Activated T-helper 1 cell treated with anti-CD3 and anti-CD28 coated beads, Interleukin-12 subunit alpha, Interleukin-12 subunit beta, Interleukin-2, Interleukin-4 antibody, amounts not matched to agents 30 ng/mL and 10 ng/mL and 1 ng/mL, durations not matched to agents 14 hours and 24 hours and 36 hours (primary cell): ENCODE measurements at regions not wholly inside any gene's neighbourhood (a gene's known extent, or its start where the extent isn't known, plus 50 kb on each side); places are given as distances from the start of the nearest gene placed in this dataset.
"Not testable (repeated sequence)": the region's sequence is repeated elsewhere in the genome, so short reads cannot be mapped to it uniquely, and the experiment has no call there.

Experiments used
- DNase-seq: peaks from one replicate; pipeline ENCODE4 v3.0.0; 2021; ENCODE audit warnings: low spot score
- H3K27ac Mint-ChIP-seq: one replicate; pipeline ENCODE4 v1.8.0; 2021; ENCODE audit warnings: mild to moderate bottlenecking, mixed read lengths
- H3K27me3 Mint-ChIP-seq: one replicate; pipeline ENCODE4 v1.8.0; 2022; ENCODE audit warnings: mild to moderate bottlenecking, moderate library complexity, mixed read lengths; ENCODE audit not compliant: insufficient read depth
- H3K36me3 Mint-ChIP-seq: one replicate; pipeline ENCODE4 v1.8.0; 2021; ENCODE audit warnings: low read depth, mixed read lengths
- H3K4me1 Mint-ChIP-seq: one replicate; pipeline ENCODE4 v1.8.0; 2021; ENCODE audit warnings: low read depth, mixed read lengths
- H3K4me3 Mint-ChIP-seq: one replicate; pipeline ENCODE4 v1.8.0; 2021; ENCODE audit warnings: mild to moderate bottlenecking, moderate library complexity, mixed read lengths
- H3K9me3 Mint-ChIP-seq: one replicate; pipeline ENCODE4 v1.8.0; 2021; ENCODE audit warnings: mixed read lengths
- intact Hi-C: fragments of 100-400 bp; cut with micrococcal nuclease; formaldehyde crosslinking; loops from one replicate; pipeline ENCODE4 v1.15.1; 2024

DNA sequence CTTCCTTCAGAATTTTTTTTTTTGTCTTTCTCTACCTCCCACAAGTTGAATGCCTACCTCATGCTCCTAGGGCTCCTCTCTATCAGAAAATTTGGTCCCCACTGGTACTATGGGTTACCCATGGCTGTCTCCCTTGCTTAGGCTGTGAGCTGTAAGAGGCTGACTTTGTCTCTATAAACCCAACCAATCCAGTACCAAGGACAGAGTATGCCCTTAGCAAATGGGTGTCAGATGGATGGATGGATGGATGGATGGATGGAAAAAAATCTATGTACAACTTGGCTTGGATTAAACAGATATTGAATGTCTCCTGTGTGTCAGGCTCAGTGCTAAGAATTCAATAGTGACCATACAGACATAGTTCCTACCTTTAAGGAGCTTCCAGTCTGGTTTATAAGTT lies 398.2 kb upstream of the TRPC7 start:
- no peak for DNase-seq
- no peaks in the 10 kb centered on the region for H3K9me3 Mint-ChIP-seq
- peaks cover 2% of the 10 kb centered on the region for H3K27me3 Mint-ChIP-seq
- intact Hi-C loops: no loop called here
- no peak overlapping the region for H3K27ac Mint-ChIP-seq
- H3K4me3 Mint-ChIP-seq: no peak overlapping the region
- no peaks in the 10 kb centered on the region for H3K36me3 Mint-ChIP-seq
- H3K4me1 Mint-ChIP-seq: no peaks in the 10 kb centered on the region

DNA sequence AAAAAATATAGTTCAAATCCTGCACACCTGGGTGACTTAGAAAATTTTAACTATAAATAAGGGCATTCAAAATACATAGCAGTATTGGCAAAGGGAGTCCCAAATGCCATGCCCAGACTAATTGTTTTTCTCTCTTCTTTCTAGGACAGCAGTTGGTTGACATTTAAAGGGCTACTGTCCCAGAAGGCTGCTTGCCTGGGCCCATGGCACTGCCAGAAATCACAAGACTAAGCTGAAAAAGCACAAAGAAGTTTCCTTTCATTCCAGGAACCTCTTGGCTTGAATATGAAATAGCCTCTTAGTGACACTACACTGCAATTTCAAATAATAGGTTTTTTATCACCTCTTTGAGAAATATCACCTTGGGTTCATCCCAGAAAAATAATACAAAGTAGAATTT lies 388.9 kb upstream of the TRPC7 start:
- Mint-ChIP-seq H3K4me3 (no peak overlapping the region), H3K4me1 (no peaks in the 10 kb centered on the region), H3K27ac (no peak overlapping the region), H3K9me3 (no peaks in the 10 kb centered on the region), H3K27me3 (no peaks in the 10 kb centered on the region), H3K36me3 (no peaks in the 10 kb centered on the region)
- DNase-seq: no peak
- intact Hi-C loops: no loop called here

DNA sequence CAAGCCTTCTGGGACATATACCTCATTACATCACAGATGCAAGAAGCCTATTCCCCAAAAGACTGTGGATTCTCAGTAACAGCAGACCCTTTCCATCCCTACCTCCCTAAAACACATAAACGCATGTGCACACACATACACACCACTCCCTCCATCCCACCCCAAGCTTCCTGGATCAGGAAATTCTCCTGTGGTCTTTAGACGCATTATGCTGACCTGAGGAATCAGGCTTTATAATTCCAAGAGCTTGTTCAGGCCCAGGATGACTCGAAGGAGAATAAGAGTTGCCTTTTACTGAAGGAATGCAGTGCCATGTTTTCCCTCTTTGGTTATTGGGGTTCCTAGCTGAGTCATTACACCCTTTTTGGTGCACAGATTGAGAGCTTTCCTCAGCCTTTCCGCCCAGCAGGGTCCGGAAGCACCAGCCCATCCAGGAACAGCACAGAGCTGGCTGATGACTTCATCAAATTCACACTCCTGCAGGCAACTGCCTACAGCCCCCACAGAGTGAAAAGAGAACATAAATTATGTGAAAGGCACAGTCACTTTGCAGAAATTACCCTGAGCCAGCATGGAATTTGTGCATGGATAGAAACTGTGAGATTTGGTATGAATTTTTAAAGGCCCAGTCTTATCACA lies 385.0 kb upstream of the TRPC7 start:
- Mint-ChIP-seq H3K27ac (no peak overlapping the region), H3K36me3 (no peaks in the 10 kb centered on the region), H3K4me1 (no peaks in the 10 kb centered on the region), H3K27me3 (no peaks in the 10 kb centered on the region), H3K9me3 (no peaks in the 10 kb centered on the region), H3K4me3 (no peak overlapping the region)
- intact Hi-C loops: no loop called here
- DNase-seq: no peak

DNA sequence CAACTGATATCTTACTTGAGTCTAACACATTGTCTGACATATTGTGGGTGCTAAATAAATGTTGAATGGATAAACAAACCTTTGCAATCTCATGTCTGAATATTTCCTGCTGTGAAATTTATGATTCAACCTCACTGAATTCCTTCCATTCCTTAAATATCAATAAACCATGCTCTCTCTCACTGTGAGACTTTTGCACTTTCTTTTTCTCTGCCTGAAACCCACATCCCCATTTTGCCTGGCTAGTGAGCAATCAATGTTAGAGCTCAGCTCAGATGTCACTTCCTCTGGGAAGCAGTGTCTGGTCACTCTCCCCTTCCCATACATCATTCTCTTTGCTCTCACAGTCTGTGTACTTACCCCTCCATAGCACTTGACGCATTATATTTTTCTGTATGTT lies 383.7 kb upstream of the TRPC7 start:
- intact Hi-C loops: no loop called here
- Mint-ChIP-seq H3K4me1 (no peaks in the 10 kb centered on the region), H3K4me3 (no peak overlapping the region), H3K9me3 (peaks cover 4% of the 10 kb centered on the region), H3K27me3 (no peaks in the 10 kb centered on the region), H3K27ac (no peak overlapping the region), H3K36me3 (no peaks in the 10 kb centered on the region)
- no peak for DNase-seq

DNA sequence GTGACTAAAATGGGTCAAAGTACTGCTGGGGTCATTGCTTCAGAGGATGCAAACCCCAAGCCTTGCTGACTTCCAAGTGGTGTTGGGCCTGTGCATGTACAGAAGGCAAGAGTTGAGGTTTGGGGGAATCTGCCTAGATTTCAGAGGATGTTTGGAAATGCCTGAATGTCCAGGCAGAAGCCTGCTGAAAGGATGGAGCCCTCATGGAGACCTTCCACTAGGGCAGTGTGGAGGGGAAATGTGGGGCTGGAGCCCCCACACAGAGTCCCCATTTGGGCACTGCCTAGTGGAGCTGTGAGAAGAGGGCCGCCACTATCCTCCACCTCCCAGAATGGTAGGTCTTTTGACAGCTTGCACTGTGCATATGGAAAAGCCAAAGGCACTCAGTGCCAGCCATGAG lies 377.7 kb upstream of the TRPC7 start:
- peaks cover 21% of the 10 kb centered on the region for H3K9me3 Mint-ChIP-seq
- no peak overlapping the region for H3K4me3 Mint-ChIP-seq
- no peak for DNase-seq
- H3K4me1 Mint-ChIP-seq: no peaks in the 10 kb centered on the region
- H3K36me3 Mint-ChIP-seq: no peaks in the 10 kb centered on the region
- H3K27ac Mint-ChIP-seq: no peak overlapping the region
- intact Hi-C loops: no loop called here
- H3K27me3 Mint-ChIP-seq: no peaks in the 10 kb centered on the region

DNA sequence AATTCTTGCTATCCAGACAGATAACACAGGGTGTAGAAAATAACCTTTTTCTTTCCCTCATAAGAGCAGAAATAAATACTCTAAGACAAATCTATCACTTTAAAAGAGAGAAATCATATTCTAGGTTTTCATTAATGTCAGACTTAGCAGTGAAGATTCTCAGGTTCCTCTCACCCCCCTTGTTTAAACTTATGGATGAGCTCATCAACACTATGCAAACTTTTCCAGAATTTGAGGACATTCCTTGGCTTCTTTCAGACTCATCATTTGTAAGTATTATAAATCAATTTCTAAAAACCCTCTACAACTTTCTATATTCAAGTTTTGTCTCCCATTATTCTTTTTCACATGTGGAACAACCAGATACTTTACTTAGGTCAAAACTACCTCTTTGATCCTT lies 374.9 kb upstream of the TRPC7 start:
- no peak for DNase-seq
- H3K4me1 Mint-ChIP-seq: no peaks in the 10 kb centered on the region
- intact Hi-C loops: no loop called here
- no peaks in the 10 kb centered on the region for H3K27me3 Mint-ChIP-seq
- no peaks in the 10 kb centered on the region for H3K36me3 Mint-ChIP-seq
- H3K4me3 Mint-ChIP-seq: no peak overlapping the region
- no peak overlapping the region for H3K27ac Mint-ChIP-seq
- H3K9me3 Mint-ChIP-seq: peaks cover 21% of the 10 kb centered on the region

DNA sequence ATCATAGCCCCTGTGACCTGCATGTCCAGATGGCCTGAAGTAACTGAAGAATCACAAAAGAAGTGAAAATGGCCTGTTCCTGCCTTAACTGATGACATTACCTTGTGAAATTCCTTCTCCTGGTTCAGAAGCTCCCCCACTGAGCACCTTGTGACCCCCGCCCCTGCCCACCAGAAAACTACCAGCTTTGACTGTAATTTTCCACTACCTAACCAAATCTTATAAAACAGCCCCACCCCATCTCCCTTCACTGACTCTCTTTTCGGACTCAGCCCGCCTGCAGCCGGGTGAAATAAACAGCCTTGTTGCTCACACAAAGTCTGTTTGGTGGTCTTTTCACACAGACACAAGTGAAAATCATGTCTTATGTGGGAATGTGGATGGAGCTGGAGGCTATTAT lies 373.9 kb upstream of the TRPC7 start:
- H3K4me3 Mint-ChIP-seq, H3K4me1 Mint-ChIP-seq, intact Hi-C loops, DNase-seq, H3K27me3 Mint-ChIP-seq, H3K36me3 Mint-ChIP-seq, H3K27ac Mint-ChIP-seq: not testable (repeated sequence)
- peaks cover 17% of the 10 kb centered on the region for H3K9me3 Mint-ChIP-seq

DNA sequence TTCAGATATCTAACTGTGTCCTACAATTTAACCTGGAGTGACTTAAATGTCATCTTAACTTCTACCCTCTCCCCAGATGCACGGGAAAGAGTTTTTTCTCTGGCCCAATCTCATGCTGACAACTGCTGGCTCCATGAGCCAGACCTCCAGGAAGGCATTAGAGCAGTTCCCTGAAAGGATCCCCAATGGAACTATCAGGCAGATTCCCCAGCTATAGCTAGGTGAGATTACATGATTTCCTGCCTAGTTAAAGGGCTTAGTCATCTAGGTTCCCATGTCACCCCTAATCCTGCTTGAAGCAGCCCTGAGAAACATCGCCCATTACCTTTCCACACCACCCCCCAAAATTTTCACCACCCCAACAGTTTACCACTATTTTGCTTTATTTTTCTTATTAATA lies 373.5 kb upstream of the TRPC7 start:
- no peaks in the 10 kb centered on the region for H3K4me1 Mint-ChIP-seq
- peaks cover 15% of the 10 kb centered on the region for H3K9me3 Mint-ChIP-seq
- no peak overlapping the region for H3K27ac Mint-ChIP-seq
- no peaks in the 10 kb centered on the region for H3K27me3 Mint-ChIP-seq
- no peak for DNase-seq
- no peak overlapping the region for H3K4me3 Mint-ChIP-seq
- intact Hi-C loops: no loop called here
- no peaks in the 10 kb centered on the region for H3K36me3 Mint-ChIP-seq

DNA sequence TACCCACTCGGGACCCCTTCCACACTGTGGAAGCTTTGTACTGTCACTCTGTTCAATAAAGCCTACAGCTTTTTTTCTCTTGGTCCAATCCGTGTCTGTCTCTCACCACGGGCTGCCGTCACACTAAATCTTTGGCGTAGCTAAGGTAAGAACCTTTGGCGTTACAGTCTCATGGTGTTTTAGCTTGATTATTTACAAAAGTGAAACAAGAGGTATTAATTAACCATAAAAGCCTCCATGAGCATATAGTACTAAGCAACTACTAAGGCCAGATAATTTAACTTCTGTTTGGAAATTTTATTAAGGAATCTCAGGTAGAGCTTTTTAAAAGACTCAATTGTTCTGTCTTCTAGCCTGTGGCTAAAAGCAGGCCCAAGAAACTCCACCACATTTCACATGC lies 370.7 kb upstream of the TRPC7 start:
- Mint-ChIP-seq H3K4me1 (no peaks in the 10 kb centered on the region), H3K36me3 (no peaks in the 10 kb centered on the region), H3K9me3 (no peaks in the 10 kb centered on the region), H3K27ac (no peak overlapping the region), H3K4me3 (no peak overlapping the region), H3K27me3 (no peaks in the 10 kb centered on the region)
- no peak for DNase-seq
- intact Hi-C loops: no loop called here

DNA sequence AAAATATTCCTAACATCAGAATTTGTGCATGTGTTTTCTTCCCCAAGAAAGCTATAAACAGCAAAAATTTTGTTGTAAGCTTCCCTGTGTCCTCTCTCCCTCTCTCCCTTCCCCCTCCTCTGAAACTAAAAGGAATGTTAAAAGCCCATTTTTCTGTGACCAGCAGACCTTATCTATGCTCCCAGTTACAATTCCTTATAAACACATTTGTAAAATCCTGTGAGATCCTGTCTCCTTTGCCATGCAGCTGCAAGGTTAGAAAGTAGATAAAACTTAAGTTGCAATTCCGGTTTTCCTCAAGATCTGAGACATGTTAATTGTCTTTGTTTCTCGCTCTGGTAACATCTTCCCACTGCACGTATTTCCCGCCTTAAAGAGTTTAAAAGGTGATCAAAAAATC lies 370.3 kb upstream of the TRPC7 start:
- DNase-seq, H3K4me1 Mint-ChIP-seq, H3K27me3 Mint-ChIP-seq, H3K4me3 Mint-ChIP-seq, H3K36me3 Mint-ChIP-seq, intact Hi-C loops, H3K9me3 Mint-ChIP-seq, H3K27ac Mint-ChIP-seq: not testable (repeated sequence)

DNA sequence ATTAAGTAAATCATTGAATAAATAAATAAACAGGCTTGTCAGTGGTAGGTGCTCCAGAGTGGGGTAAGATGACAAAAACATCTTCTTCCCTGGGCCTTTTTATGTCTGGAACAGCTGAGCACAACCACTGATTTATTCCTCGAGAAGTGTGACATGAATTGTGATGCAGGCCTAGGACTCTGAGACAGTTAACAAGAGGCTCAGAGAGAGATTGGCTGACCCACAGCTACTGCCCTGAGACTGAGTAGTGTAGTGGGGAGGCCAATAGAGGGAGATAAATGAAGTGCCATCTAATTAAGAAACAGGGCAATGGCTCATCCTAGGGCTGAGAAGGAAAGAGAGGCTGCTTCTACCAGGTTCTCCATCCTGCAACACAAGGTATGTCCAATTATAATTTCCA lies 369.3 kb upstream of the TRPC7 start:
- H3K9me3 Mint-ChIP-seq: no peaks in the 10 kb centered on the region
- no peak for DNase-seq
- H3K4me1 Mint-ChIP-seq: no peaks in the 10 kb centered on the region
- H3K27ac Mint-ChIP-seq: no peak overlapping the region
- no peaks in the 10 kb centered on the region for H3K27me3 Mint-ChIP-seq
- H3K36me3 Mint-ChIP-seq: no peaks in the 10 kb centered on the region
- intact Hi-C loops: no loop called here
- H3K4me3 Mint-ChIP-seq: no peak overlapping the region

DNA sequence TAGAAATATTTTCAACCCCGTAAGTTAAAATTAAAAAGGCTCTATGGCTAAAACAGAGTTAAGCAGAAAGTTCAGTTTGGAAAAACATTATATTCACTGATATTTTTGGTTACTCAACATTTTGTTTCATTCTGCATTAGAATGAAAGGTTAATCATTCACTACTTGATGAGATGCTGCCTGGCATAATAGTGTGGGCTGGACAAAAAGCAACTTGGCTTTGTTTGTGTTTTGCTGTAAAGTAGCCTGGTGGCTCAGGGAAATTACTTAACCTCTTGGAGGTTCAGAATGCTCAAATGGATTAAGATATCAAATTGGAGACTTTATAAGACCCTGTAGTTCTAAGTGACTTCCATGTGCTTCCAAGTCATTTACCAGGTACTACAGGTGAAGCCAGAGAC lies 367.4 kb upstream of the TRPC7 start:
- H3K4me3 Mint-ChIP-seq: no peak overlapping the region
- no peaks in the 10 kb centered on the region for H3K36me3 Mint-ChIP-seq
- H3K27me3 Mint-ChIP-seq: no peaks in the 10 kb centered on the region
- intact Hi-C loops: no loop called here
- no peak overlapping the region for H3K27ac Mint-ChIP-seq
- DNase-seq: no peak
- H3K4me1 Mint-ChIP-seq: no peaks in the 10 kb centered on the region
- no peaks in the 10 kb centered on the region for H3K9me3 Mint-ChIP-seq

DNA sequence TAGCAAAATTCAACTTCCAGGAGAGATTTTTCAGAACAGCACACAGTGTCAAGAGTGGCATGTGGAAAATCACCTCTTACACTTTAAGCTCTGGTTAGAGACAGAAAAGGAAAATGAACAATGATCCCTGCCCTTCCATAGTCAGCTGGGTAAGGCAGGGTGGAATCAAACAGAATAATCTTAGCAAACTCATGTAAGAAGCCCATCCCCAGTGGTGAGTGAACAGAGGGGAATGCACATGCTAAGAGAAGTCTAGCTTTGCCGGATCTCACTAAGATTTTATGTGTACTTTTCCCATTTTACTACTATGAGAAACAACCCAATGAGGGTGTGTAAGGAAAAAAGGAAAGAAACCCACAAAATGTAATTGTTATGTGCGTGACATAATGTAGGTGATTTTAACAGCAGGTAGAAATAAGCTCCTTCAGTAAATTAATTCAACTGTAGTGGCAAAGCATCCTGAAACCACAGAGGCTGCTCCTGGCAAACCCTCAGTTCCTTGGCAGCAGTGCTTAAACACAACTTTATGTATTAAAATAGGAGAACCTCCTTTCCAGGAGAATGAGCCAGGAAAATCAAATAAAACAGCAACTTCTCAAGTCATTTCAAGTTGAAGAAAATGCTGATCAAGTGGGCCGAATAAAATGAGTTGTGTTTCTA lies 366.0 kb upstream of the TRPC7 start:
- no peaks in the 10 kb centered on the region for H3K27me3 Mint-ChIP-seq
- DNase-seq: no peak
- H3K27ac Mint-ChIP-seq: no peak overlapping the region
- intact Hi-C loops: no loop called here
- no peaks in the 10 kb centered on the region for H3K4me1 Mint-ChIP-seq
- no peak overlapping the region for H3K4me3 Mint-ChIP-seq
- H3K36me3 Mint-ChIP-seq: no peaks in the 10 kb centered on the region
- H3K9me3 Mint-ChIP-seq: no peaks in the 10 kb centered on the region

DNA sequence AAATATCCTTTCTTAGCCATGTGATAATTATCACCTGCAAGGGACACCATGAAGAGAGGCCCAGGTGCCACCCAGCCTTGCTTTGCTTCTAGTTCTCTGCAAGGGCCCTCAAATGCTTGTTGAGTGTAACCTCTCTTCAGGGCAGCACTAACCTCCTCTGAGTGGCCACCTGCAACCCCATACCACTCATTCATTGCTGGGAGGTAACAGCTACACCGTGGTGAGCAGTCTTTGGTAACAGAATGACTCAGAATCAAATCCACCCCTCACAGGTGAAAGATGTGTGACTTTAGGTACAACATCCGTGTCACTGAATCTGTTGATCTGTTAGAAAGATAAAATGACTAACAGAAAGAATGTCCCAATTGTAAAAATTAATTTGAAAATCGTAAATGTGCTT lies 365.1 kb upstream of the TRPC7 start:
- Mint-ChIP-seq H3K27ac (no peak overlapping the region), H3K36me3 (no peaks in the 10 kb centered on the region), H3K4me3 (no peak overlapping the region), H3K27me3 (no peaks in the 10 kb centered on the region), H3K4me1 (no peaks in the 10 kb centered on the region), H3K9me3 (no peaks in the 10 kb centered on the region)
- DNase-seq: no peak
- intact Hi-C loops: no loop called here
